ENCODE measurements at regions not wholly inside any gene's neighbourhood (a gene's known extent, or its start where the extent isn't known, plus 50 kb on each side); places are given as distances from the start of the nearest gene placed in this dataset.

DNA sequence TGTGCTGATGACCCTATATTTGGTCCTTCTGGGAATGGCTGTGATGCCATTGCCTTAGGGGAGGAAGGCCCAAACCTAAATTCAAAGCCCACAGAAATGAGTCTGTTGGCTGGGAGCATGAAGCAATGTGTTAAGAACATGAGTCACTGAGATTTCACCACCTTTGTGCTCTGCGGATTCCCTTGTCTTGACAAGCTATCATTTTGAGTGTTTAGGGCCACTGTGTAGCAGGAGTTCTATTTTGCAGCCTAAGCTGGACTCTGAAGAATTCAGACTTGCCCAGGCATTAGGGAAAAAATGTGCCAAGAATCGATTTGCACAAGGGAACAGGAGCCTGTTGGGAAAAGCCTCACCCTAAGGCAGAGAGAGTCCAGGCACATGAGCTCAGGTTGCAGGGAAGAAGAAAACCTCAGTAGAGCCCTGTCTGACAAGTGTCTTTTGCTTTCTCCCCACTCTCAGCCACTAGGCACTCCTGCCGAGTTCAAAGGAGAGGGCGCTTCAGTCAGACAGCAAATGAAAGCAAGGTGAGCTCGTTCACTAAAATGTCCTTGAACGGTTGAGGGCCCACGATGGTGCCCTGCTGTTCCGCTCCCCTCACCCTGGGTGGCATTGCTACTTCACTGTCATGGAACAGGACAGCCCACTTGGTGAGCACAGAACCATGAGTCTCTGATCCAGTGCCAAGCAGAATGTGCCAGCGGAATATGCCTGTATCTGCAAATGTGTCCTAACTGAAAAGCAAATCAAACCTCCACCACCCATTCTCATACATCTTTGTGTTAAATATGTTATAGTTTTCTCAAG, 93.6 kb downstream of the PRLHR start:
- DNase-seq (ENCODE audit: low read depth in 2 of 2): peak; percentile 70

DNA sequence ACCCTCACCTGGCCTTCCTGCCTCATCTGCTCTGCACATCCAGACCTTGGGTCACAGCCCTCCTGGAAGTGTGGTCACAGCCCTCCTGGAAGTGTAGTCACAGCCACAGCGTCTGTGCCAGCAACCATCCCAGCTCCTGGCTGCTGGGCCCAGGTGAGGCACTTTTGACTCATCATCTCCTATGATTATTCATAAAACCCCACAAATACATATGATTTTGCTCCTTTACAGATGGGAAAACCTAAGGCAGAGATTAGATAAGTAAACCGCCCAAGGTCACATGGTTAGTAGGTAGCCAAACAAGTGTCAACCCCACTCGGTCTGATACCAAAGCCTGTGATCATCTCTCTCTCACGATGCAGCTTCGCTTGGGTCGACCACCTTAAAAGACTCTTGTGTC, 94.3 kb downstream of the PRLHR start:
- DNase-seq (ENCODE audit: low read depth in 2 of 2): no peak

DNA sequence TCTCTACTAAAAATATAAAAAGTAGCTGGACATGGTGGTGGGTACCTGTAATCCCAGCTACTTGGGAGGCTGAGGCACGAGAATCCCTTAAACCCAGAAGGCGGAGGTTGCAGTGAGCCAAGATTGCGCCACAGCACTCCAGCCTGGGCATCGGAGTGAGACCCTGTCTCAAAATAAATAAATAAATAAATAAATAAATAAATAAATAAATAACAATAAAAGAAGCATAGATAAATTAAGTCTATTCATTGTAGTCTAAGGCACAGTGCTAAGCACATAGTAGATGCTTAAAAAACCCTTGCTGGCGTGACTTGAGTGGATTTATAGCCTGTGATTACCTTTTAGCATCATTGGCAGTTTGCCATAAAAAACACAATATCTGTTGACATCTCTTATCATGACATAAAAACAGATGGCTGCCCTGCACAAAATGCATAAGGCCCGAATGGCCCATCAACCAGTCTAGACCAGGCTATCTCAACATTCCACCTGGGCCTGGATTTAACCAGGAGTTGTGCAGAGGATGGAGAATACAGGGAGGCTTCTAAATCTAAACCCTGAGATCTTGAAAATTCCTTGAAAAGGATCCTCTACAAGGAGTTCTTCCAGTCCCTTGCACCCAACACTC, 94.9 kb downstream of the PRLHR start:
- no peak for DNase-seq (ENCODE audit: low read depth in 2 of 2)

DNA sequence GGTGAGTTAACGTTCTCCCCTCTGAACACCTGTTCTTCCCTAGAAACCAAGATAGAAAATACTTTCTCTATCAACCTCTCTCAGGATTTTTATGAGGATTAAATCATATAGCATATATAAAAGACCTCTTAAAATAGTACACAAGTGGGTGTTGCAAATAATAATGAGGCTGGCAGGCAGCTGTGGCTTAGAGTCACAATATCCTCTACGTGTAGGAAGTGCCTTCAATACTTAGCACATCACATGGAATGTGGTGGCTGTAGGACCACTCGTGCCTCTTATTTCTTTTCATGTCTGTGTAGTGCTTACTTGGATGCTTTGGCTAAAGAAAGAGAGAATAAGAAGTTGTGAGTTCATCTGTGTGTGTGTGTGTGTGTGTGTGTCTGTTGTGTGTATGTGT, 96.3 kb downstream of the PRLHR start:
- no peak for DNase-seq (ENCODE audit: low read depth in 2 of 2)

DNA sequence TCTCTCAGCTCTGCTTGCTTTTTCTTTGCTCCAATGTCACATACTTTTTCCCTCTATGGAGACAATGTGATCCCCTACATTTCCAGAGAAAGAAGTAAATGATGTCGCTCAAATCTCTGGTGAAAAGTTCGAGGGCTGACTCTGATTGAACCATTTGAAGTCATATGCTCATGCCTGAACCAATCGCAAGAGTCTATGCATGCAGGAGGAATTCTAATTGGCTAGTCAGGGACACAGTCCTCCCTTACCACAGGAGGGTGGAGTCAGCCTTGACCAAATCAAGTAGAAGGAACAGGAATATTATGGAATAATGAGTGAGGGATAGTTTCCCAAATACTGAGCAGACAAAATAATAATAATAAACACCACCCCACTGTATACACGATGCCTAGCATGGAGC, 96.8 kb downstream of the PRLHR start:
- DNase-seq (ENCODE audit: low read depth in 2 of 2): no peak

DNA sequence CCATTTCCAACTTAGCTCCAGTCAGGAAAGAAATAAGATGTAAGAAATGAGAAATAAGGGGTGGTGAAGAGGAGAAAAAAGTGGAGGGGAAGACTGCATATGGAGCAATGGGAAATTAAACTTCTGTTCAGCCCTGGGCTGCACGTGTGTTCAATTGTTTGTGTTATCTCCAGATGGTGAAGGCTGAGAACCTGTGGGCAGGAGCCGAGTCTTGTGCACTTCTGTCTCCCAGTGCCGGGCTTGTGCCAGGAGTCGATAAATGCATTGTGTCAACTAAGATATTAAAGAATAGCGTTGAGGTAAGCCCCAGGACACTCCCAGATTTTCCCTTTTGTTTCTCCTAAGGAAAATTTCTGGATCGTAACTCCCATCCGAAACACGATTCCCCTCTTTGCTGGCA, 98.2 kb downstream of the PRLHR start:
- DNase-seq (ENCODE audit: low read depth in 2 of 2): no peak

DNA sequence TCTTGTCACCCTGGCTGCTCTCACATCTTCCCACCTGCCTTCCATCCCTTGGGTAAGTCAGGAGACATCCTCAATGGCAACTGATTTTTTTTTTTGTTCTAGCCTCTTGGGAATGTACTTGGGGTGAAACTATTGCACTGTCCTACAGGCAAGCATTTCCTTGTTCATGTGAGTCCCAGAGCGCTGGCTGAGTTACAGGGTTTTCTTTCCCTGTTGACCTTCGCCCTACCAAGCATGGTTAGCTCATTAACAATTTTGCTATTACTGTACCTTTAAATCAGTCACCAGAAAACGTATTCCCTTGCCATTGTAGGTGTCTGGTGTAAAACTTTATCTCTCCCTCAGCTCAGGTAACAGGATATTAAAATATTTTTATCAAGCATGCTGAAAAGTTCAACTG, 98.9 kb downstream of the PRLHR start:
- no peak for DNase-seq (ENCODE audit: low read depth in 2 of 2)

DNA sequence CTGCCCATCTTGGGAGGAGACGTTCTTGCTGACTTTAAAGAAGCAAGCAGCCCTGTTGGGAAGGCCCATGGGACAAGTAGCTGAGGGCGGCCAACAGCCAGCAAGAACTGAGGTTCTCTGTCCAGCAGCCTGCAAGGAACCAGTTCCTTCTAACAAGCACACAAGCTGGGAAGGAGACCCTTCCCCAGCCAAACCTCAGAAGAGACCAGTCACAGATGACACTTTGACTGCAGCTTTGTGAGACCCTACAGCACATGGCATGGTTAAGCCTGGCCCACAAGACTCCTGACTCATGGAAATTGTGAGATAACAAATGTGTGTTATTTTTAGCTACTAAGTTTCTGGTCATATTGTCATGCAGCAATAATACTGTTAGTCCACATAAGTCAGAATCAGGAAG, 99.9 kb downstream of the PRLHR start:
- no peak for DNase-seq (ENCODE audit: low read depth in 2 of 2)

DNA sequence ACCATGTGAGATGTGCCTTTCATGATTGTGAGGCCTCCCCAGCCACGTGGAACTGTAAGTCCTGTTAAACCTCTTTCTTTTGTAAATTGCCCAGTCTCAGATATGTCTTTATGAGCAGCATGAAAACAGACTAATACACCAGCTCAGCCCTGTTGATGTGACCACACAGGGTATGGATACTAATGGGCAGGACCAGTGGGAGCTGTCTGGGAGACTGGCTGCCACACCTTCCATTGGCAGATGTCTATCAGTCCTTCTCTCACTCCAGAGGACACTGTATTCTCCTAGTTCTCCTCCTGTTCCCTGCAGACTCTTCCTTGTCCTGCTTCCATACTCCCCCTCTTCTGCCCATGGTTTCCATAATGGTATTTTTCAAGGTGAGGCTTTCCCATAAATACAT, 104.4 kb downstream of the PRLHR start:
- no peak for DNase-seq (ENCODE audit: low read depth in 2 of 2)

DNA sequence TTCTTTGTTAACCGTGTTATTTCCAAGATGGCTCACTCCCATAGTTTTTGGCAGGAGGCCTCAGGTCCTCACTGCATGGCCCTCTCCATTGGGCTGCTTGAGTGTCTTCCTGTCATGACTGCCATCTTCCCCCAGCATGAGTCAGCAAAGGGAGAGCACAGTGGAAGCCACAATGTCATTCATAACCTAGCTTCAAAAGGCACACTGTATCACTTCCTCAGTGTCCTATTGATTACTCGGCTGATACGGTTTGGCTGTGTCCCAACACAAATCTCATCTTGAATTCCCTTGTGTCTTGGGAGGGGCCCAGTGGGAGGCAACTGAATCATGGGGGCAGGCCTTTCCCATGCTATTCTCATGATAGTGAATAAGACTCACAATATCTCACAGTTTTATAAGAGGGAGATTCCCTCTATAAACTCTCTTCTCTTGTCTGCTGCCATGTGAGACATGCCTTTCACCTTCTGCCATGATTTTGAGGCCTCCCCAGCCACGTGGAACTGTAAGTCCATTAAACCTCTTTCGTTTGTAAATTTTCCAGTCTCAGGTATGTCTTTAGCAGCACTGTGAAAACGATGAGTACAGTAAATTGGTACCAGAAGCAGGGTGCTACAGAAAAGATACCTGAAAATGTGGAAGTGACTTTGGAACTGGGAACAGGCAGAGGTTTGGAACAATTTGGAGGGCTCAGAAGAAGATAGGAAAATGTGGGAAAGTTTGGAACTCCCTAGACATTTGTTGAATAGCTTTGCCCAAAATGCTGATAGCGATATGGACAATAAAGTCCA, 106.5 kb downstream of the PRLHR start:
- no peak for DNase-seq (ENCODE audit: low read depth in 2 of 2)

DNA sequence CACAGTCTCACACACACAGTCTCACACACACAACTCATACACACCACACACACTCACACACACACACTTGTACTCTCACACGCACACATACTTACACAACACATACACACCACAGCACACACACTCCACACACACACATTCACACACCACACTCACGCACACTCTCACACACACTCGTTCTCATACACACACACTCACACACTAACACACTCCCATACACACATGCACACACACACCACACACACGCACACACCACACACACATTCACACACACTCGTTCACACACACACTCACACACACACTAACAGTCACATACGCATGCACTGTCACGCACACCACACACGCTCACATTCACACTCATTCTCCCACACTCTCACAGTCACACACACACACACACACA, 109.8 kb downstream of the PRLHR start:
- DNase-seq (ENCODE audit: low read depth in 2 of 2): no peak

DNA sequence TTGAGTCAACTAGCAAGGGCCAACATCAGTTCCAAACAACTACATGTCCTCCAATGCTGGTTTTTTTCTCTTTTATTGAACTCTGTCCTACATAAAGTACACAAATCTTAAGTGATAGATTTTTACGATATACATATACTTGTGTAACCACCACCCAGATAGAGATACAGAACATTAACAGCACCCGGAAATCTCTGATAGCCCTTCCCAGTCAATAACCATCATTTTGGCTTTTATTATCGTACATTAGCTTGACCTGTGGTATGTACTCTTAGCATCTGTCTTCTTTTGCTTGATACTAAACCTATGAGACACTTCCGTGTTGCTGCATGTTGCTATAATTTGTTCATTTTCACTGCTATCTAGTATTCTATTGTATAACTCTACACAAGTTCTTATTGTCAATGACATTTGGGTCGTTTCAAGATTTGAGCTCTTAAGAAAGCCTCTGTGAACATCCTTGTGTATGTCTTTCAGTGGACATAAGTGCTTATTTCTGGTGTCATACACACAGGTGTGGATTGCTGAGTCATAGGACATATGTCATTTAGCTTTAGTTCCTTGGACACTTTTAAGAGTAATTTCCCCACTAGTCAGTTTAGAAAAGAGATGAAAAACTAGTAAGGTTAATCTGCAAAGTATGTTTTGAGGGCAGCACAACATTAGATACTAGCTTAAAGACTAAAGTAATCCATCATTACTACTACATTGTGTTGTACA, 111.1 kb downstream of the PRLHR start:
- no peak for DNase-seq (ENCODE audit: low read depth in 2 of 2)

DNA sequence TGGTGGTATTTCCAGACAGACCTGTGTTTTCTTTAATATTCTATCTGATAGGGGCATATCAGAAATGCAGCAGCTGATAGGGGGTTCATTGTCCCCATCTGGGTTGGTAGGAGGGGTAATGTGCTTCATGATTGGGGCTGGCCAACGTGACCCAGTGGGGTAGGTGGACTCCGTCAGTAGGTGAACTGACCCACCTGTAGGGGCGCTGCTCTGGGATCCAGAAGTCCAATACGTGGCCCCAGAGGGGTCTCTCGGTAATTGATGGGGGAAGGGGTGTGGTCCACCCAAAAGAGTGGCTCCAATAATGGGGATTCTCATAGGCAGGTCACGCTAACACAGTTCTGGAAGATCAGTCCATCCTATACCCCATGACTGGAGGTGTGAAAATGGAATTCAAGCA, 112.0 kb downstream of the PRLHR start:
- no peak for DNase-seq (ENCODE audit: low read depth in 2 of 2)

DNA sequence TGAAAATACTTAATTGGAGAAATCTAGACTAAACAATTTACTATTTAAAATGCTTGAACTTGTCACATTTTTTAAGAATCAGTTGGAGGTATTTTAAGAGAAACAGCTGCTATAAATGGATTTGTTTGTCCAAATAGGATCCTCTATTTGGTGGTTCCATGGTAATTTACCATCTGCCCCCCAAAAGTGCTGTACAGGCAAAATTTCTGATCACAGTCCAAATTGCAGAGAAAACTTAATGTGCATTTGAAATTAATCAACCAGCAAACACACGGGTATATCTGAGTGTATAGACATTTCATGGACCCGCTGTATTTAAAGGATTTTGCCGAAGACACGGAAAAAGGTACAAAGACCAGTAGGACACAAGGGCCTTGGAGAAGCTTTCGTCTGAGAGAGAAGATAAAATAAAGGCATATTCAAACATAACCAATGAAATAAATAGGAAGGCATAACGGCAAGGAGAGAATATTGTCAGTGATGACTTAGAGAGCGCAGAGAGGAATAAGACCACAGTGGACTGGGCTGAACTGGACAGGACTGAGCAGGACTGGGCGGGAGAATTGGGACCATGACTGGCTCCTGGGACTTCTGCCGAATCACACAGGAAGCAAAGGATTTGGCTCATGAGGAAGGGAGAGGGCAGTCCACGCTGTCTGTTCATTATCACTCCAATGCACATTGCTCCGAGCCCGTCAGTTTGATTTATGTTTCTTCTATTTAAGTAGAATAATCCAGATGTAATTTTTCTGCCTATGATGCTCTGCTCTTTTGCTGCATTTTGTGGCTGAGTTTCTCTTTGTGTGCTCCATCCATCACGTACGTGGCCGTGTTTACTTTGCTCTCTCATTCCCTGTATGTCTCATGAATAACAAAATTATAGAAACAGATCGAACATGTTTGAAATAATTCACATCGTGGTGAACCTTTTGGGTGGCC, 112.8 kb downstream of the PRLHR start:
- no peak for DNase-seq (ENCODE audit: low read depth in 2 of 2)

DNA sequence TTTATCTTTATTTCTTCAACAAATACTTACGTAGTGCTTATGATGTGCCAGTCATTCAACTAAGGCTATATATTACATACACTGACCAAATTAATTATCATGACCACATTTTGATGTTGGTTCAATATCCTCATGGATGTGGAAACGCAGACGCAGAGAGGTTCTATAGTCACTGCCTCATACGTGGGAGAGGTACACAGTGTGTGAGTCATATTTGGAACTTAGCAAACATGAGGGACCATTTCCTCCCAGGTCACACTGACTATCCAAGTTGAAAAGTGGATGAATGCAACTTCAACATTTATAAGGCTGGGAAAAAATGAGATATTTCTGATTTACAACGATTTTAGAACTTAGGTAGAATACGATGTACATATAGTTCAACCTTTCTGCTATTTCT, 113.6 kb downstream of the PRLHR start:
- no peak for DNase-seq (ENCODE audit: low read depth in 2 of 2)

DNA sequence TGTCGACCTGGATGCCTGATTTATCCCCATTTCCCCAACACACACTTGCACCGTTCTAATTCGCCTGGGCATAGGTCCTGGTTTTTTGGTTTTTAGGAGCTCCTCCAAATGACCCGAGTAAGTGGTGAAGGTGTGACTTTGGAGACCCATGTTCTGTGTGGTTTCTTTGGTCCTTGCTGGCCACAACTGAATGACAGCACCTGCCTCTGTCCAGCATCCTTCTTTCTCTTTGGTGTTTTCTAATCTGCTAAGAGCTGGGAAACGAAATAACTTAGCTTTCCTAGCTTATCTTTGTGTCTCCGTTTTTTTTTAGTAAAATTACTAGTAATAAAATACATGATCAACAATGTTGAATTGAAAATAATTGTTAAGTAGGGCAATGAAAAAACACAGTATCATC, 120.2 kb downstream of the PRLHR start:
- DNase-seq (ENCODE audit: low read depth in 2 of 2): no peak

DNA sequence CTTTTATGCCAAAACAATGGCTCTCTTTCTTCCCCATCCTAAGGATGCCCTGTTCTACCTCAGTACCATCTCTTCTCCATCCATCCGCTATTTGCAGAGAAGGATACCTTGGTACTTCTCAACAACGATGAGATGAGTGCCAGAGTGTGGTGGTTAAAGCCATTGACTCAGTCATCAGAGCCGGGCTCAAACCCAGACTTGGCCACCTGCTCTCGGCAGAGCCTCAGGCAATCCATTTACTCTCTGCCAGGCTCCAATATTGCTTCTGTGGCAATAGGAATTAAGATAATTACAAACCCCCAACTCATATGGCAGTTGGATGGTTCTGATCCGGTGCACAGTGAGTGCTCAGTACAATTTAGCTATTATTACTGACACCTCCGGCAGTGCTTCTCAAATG, 121.3 kb downstream of the PRLHR start:
- DNase-seq (ENCODE audit: low read depth in 2 of 2): no peak

DNA sequence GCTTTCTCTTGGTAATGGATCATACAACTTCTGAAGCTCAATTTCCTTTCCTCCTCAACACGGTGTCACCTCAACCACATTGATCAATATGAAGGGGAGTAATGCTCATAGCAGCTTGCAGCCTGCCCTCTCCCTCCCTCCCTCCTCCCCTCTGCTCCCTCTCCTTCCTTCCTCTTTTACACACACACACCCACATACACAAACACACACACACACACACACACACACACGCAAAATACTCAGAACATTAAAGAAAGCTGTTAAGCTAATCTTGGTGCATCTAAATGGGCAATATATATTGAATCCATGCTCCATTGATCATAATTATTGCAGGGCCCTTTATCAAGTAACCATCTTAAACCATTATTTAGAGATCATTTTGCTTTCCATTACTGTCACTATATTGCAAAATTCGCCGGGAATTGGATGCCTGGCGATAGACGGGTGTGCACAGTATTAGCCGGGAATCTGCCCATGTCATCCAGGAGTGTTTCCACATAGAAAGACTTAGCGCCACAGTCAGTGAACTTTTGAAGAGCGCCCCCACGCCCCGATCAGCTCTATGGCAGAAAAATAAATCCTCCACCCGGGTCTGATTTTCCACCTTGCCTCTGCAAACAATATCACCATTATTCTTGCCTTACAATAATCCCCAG, 122.0 kb downstream of the PRLHR start:
- no peak for DNase-seq (ENCODE audit: low read depth in 2 of 2)

DNA sequence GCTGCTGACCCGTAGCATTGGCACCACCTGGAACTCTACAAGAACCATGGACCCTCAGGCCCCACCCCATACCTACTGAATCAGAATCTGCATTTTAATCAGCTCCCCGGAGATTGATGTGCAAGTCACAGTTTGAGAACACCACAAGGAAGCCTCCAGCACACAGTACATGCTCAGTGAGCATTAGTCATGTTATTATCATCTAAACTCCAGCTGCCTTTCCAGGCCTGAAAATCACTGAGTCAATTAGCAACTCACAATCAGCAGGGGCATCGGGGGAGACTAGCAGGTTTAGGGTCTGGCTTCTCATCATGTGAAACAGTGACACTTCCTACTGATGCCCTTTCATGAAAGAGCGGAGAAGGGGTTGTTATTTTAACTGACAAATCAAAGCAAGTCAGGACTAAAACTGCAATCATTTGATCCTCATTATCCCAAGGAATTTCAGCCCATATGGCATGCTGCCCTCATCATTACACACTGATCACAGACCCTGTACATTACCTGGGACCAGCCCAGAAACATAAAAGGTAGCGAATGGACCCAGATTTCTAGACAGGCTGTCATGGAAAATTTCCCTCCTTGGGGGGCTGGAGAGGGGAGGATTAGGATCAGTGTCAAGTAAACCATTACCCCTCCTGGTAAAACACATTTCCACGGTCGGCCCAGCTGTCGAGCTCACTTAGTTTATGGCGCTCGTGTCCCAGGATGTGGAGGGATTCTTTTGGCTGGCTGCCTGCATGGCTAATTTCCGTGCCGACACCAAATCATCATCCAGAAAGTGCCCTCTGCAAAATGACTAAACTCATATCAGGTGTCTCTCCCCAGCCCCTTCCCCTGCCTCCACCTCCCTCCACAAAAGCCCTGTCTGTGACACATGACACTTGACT, 122.8 kb downstream of the PRLHR start:
- no peak for DNase-seq (ENCODE audit: low read depth in 2 of 2)

DNA sequence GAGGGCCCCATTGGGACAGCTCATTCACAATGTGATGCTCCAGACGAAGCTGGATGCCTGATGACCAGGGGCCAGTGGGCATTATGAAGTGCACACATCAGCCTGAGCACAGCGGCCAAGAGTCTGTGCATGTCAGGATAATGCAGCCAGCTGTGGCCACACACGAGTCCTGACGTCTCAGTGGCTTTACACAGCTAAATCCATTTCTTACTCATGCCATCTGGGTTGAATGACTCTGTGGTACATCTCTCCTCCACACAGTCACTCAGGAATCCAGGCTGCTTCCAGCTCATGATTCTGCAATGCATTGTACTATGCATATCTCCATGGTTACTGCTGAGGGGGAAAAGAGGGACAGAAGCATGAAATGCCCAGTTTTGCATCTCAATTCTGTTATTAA, 123.6 kb downstream of the PRLHR start:
- DNase-seq (ENCODE audit: low read depth in 2 of 2): peak; percentile 47 to 57

Measured in fibroblast of skin of left biceps (primary cell).